HG03460 (cell line): ENCODE measurements at regions not wholly inside any gene's neighbourhood (a gene's known extent, or its start where the extent isn't known, plus 50 kb on each side); places are given as distances from the start of the nearest gene placed in this dataset.

Experiments
- ATAC-seq: cut with Tn5 transposase; IDR thresholded peaks from one replicate; pipeline ENCODE4 v1.9.1; 2021; ENCODE audit not compliant: unreplicated experiment

- ATAC-seq = no peak
These were observed 196.9 kb upstream of the LRFN5 start for GRCh38 chr14:41409806-41410205.

- ATAC-seq = no peak
These were observed 202.6 kb upstream of the LRFN5 start for GRCh38 chr14:41404126-41404525.

- ATAC-seq = no peak
These were observed 203.3 kb upstream of the LRFN5 start for GRCh38 chr14:41403360-41403759.

- ATAC-seq = no peak
These were observed 208.8 kb upstream of the LRFN5 start for GRCh38 chr14:41397926-41398325.

- no peak for ATAC-seq
These were observed 213.2 kb upstream of the LRFN5 start for GRCh38 chr14:41393512-41393911.

- no peak for ATAC-seq
These were observed 214.4 kb upstream of the LRFN5 start for GRCh38 chr14:41392226-41392625.

- no peak for ATAC-seq
These were observed 217.3 kb upstream of the LRFN5 start for GRCh38 chr14:41389355-41389754.

GRCh38 chr14:41385797-41386196 lies 220.9 kb upstream of the LRFN5 start:
- ATAC-seq = no peak

GRCh38 chr14:41380017-41380416 lies 226.7 kb upstream of the LRFN5 start:
- ATAC-seq = no peak

- no peak for ATAC-seq
These were observed 228.2 kb upstream of the LRFN5 start for GRCh38 chr14:41378526-41378925.

GRCh38 chr14:41377932-41378331 lies 228.7 kb upstream of the LRFN5 start:
- ATAC-seq = no peak

GRCh38 chr14:41374092-41374491 lies 232.6 kb upstream of the LRFN5 start:
- ATAC-seq = no peak

GRCh38 chr14:41362139-41362538 lies 244.5 kb upstream of the LRFN5 start:
- no peak for ATAC-seq

GRCh38 chr14:41360126-41360525 lies 246.6 kb upstream of the LRFN5 start:
- ATAC-seq = no peak

- ATAC-seq = no peak
These were observed 250.8 kb upstream of the LRFN5 start for GRCh38 chr14:41355866-41356265.

- ATAC-seq = no peak
These were observed 256.2 kb upstream of the LRFN5 start for GRCh38 chr14:41350476-41350875.

GRCh38 chr14:41349289-41349910 lies 257.3 kb upstream of the LRFN5 start:
- no peak for ATAC-seq

GRCh38 chr14:41343857-41344256 lies 262.8 kb upstream of the LRFN5 start:
- no peak for ATAC-seq

- no peak for ATAC-seq
These were observed 293.5 kb upstream of the LRFN5 start for GRCh38 chr14:41313196-41313595.

GRCh38 chr14:41303506-41303905 lies 303.2 kb upstream of the LRFN5 start:
- ATAC-seq = no peak

- ATAC-seq = no peak
These were observed 303.9 kb upstream of the LRFN5 start for GRCh38 chr14:41302776-41303175.

GRCh38 chr14:41299924-41300323 lies 306.8 kb upstream of the LRFN5 start:
- ATAC-seq = no peak

- ATAC-seq = no peak
These were observed 308.4 kb upstream of the LRFN5 start for GRCh38 chr14:41298328-41298690.
